ENCODE measurements at regions not wholly inside any gene's neighbourhood (a gene's known extent, or its start where the extent isn't known, plus 50 kb on each side); places are given as distances from the start of the nearest gene placed in this dataset.

DNA sequence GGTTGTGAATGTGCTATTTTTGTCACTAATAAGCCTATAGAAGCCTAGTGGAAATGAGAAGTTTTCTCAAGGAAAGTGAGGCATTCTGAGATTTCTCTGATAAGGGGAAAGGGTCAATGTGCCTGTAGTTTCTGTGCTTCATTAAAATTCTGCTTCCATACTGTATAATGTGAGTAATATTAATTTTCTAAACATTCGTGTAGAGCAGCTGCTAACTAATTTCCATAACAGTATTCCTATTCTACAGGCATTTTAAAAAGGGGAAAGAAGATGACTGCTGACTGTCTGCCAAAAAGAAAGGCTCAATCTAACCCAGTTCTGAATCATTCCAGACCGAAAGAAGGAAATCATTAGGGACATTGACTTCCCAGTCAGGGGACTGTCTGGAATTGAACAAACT lies 293.3 kb upstream of the TMPO start:
- intact Hi-C loops (cut with micrococcal nuclease), result no loop called here
- Histone ChIP-seq H3K27me3 (replicated peaks in 1 of 4; ENCODE audit: control extremely low read depth in 1 of 4, control insufficient read depth in 3 of 4, insufficient read depth in 4 of 4, low read length in 3 of 4) (no peaks in the 10 kb centered on the region), H3K9me3 (ENCODE audit: control extremely low read depth in 1 of 3, control insufficient read depth in 2 of 3, insufficient read depth in 1 of 3, low read length in 2 of 3) (no peaks in the 10 kb centered on the region), H3K36me3 (replicated peaks in 1 of 2; ENCODE audit: control extremely low read depth in 1 of 2, control insufficient read depth in 1 of 2, extremely low read depth in 1 of 2, insufficient read depth in 2 of 2, low read length in 1 of 2) (no peaks in the 10 kb centered on the region), H3K27ac (ENCODE audit: low read length in 2 of 2) (no peak overlapping the region), H3K79me2 (ENCODE audit: control insufficient read depth, insufficient read depth, low read length) (no peaks in the 10 kb centered on the region), H4K20me1 (ENCODE audit: control insufficient read depth, insufficient read depth, low read length, poor library complexity, severe bottlenecking) (no peaks in the 10 kb centered on the region), H3K4me1 (ENCODE audit: control insufficient read depth in 2 of 2, insufficient read depth in 2 of 2, low read length in 2 of 2) (no peaks in the 10 kb centered on the region), H3K4me3 (ENCODE audit: control extremely low read depth in 1 of 5, extremely low read depth in 1 of 5, insufficient read depth in 1 of 5, low read depth in 2 of 5, low read length in 4 of 5) (no peak overlapping the region), H3K4me2 (replicated peaks; ENCODE audit: low read depth, low read length, poor library complexity, severe bottlenecking) (no peak overlapping the region), H2AFZ (ENCODE audit: insufficient read depth, low read depth, low read length, poor library complexity, severe bottlenecking) (no peak overlapping the region), H3K9ac (ENCODE audit: low read length) (no peak overlapping the region)
- H3K9me3 Mint-ChIP-seq (ENCODE audit: insufficient read depth), result no peaks in the 10 kb centered on the region
- ChIA-PET CTCF (no interaction called here), POLR2A (no interaction called here)
- DNase-seq (no peak), ATAC-seq (ENCODE audit: low read depth) (no peak)
- no peak for TF ChIP-seq EZH2 (IDR thresholded peaks at IDR 0.05; ENCODE audit: borderline replicate concordance, insufficient read depth, low read depth, low read length, poor library complexity, severe bottlenecking)
- TF ChIP-seq, protein P1, sequence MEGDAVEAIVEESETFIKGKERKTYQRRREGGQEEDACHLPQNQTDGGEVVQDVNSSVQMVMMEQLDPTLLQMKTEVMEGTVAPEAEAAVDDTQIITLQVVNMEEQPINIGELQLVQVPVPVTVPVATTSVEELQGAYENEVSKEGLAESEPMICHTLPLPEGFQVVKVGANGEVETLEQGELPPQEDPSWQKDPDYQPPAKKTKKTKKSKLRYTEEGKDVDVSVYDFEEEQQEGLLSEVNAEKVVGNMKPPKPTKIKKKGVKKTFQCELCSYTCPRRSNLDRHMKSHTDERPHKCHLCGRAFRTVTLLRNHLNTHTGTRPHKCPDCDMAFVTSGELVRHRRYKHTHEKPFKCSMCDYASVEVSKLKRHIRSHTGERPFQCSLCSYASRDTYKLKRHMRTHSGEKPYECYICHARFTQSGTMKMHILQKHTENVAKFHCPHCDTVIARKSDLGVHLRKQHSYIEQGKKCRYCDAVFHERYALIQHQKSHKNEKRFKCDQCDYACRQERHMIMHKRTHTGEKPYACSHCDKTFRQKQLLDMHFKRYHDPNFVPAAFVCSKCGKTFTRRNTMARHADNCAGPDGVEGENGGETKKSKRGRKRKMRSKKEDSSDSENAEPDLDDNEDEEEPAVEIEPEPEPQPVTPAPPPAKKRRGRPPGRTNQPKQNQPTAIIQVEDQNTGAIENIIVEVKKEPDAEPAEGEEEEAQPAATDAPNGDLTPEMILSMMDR (IDR thresholded peaks at IDR 0.05), result no peak
- WGBS (ENCODE audit: insufficient coverage), result 86% methylated on average over 1 of the region's 2 CpGs
- no peak overlapping the region for H3K27ac Mint-ChIP-seq
- H3K4me1 Mint-ChIP-seq, result no peaks in the 10 kb centered on the region
- no peak overlapping the region for H3K4me3 Mint-ChIP-seq
- peaks cover 23% of the 10 kb centered on the region for H3K27me3 Mint-ChIP-seq

DNA sequence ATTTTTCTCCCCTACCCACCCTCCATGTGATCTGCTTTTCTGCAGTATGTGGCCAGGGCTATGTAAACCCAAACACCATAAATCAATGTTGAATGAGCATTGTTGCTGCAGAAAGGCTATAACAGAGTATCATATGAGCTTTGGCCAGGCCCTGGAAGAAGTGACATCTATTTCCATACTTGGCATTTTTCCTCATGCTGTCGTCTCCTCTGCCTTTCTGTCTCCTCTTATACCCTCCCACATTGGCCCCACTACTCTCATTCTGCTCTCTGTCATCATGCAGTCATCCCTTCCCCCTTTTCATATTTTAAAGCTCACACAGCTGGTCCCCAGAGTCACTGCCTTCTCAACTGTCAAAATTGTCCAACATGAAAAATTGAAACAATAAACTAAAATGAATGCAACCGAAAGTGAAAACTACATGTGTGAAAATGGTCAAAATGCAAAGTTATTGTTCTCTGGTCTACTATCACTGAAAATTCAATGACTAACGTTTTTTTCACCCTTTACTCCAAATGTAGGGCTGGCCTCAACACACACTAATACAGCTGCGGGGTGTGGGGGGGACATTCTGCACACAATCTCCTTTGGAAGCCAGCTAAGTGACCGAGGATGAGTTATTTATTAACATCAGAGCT lies 290.7 kb upstream of the TMPO start:
- Histone ChIP-seq H2AFZ (ENCODE audit: insufficient read depth, low read depth, low read length, poor library complexity, severe bottlenecking) (no peak overlapping the region), H3K36me3 (replicated peaks in 1 of 2; ENCODE audit: control extremely low read depth in 1 of 2, control insufficient read depth in 1 of 2, extremely low read depth in 1 of 2, insufficient read depth in 2 of 2, low read length in 1 of 2) (no peaks in the 10 kb centered on the region), H3K4me3 (ENCODE audit: control extremely low read depth in 1 of 5, extremely low read depth in 1 of 5, insufficient read depth in 1 of 5, low read depth in 2 of 5, low read length in 4 of 5) (no peak overlapping the region), H3K4me2 (replicated peaks; ENCODE audit: low read depth, low read length, poor library complexity, severe bottlenecking) (no peak overlapping the region), H3K79me2 (ENCODE audit: control insufficient read depth, insufficient read depth, low read length) (no peaks in the 10 kb centered on the region), H3K4me1 (ENCODE audit: control insufficient read depth in 2 of 2, insufficient read depth in 2 of 2, low read length in 2 of 2) (no peaks in the 10 kb centered on the region), H3K9me3 (ENCODE audit: control extremely low read depth in 1 of 3, control insufficient read depth in 2 of 3, insufficient read depth in 1 of 3, low read length in 2 of 3) (no peaks in the 10 kb centered on the region), H4K20me1 (ENCODE audit: control insufficient read depth, insufficient read depth, low read length, poor library complexity, severe bottlenecking) (no peaks in the 10 kb centered on the region), H3K9ac (ENCODE audit: low read length) (no peak overlapping the region), H3K27ac (ENCODE audit: low read length in 2 of 2) (no peak overlapping the region), H3K27me3 (replicated peaks in 1 of 4; ENCODE audit: control extremely low read depth in 1 of 4, control insufficient read depth in 3 of 4, insufficient read depth in 4 of 4, low read length in 3 of 4) (no peaks in the 10 kb centered on the region)
- TF ChIP-seq, protein P1 (IDR thresholded peaks at IDR 0.05), result no peak
- no peak for TF ChIP-seq EZH2 (IDR thresholded peaks at IDR 0.05; ENCODE audit: borderline replicate concordance, insufficient read depth, low read depth, low read length, poor library complexity, severe bottlenecking)
- Mint-ChIP-seq H3K4me3 (no peak overlapping the region), H3K27me3 (peaks cover 26% of the 10 kb centered on the region), H3K27ac (no peak overlapping the region), H3K4me1 (no peaks in the 10 kb centered on the region), H3K9me3 (ENCODE audit: insufficient read depth) (no peaks in the 10 kb centered on the region)
- WGBS (ENCODE audit: insufficient coverage), result 67% methylated on average over 1 of the region's 5 CpGs
- intact Hi-C loops (cut with micrococcal nuclease), result no loop called here
- POLR2A ChIA-PET, result no interaction called here
- DNase-seq (no peak), ATAC-seq (ENCODE audit: low read depth) (no peak)
- CTCF ChIA-PET, result no interaction called here
